Activated CD4-positive, CD25-positive, alpha-beta regulatory T cell treated with anti-CD3 and anti-CD28 coated beads, Interleukin-2, amount 50 U/mL, for 24 hours (primary cell): ENCODE measurements at regions not wholly inside any gene's neighbourhood (a gene's known extent, or its start where the extent isn't known, plus 50 kb on each side); places are given as distances from the start of the nearest gene placed in this dataset.

Experiments used
- ATAC-seq, 2 donors: fragments of 150-1000 bp; cut with Tn5 transposase; one replicate each; pipeline ENCODE4 v1.10.0; 2021; ENCODE audit warnings: mild to moderate bottlenecking in 1 of 2, moderate library complexity in 1 of 2

GRCh38 chr4:1542226-1542490 lies 135.9 kb upstream of the NKX1-1 start:
- no peak for ATAC-seq

- ATAC-seq, result no peak
Observed at GRCh38 chr4:1541449-1542225, 135.4 kb upstream of the NKX1-1 start.

GRCh38 chr4:1540601-1541375 lies 134.5 kb upstream of the NKX1-1 start:
- no peak for ATAC-seq

GRCh38 chr4:1539859-1540600 lies 133.8 kb upstream of the NKX1-1 start:
- ATAC-seq, result no peak

GRCh38 chr4:1538941-1539772 lies 132.9 kb upstream of the NKX1-1 start:
- ATAC-seq, result no peak

GRCh38 chr4:1538096-1538410 lies 131.8 kb upstream of the NKX1-1 start:
- no peak for ATAC-seq

GRCh38 chr4:1537410-1538095 lies 131.3 kb upstream of the NKX1-1 start:
- no peak for ATAC-seq

- no peak for ATAC-seq
Observed at GRCh38 chr4:1536579-1537409, 130.6 kb upstream of the NKX1-1 start.

GRCh38 chr4:1535926-1536578 lies 129.8 kb upstream of the NKX1-1 start:
- ATAC-seq, result no peak

- ATAC-seq, result no peak
Observed at GRCh38 chr4:1534876-1535526, 128.8 kb upstream of the NKX1-1 start.

GRCh38 chr4:1534095-1534872 lies 128.0 kb upstream of the NKX1-1 start:
- no peak for ATAC-seq

- ATAC-seq, result no peak
Observed at GRCh38 chr4:1533501-1534064, 127.3 kb upstream of the NKX1-1 start.

- no peak for ATAC-seq
Observed at GRCh38 chr4:1532549-1533395, 126.5 kb upstream of the NKX1-1 start.

GRCh38 chr4:1531683-1532548 lies 125.7 kb upstream of the NKX1-1 start:
- no peak for ATAC-seq

- no peak for ATAC-seq
Observed at GRCh38 chr4:1530356-1530755, 124.1 kb upstream of the NKX1-1 start.

- ATAC-seq, result no peak
Observed at GRCh38 chr4:1524761-1525160, 118.5 kb upstream of the NKX1-1 start.
